ENCODE measurements at regions not wholly inside any gene's neighbourhood (a gene's known extent, or its start where the extent isn't known, plus 50 kb on each side); places are given as distances from the start of the nearest gene placed in this dataset.
"Not testable (repeated sequence)": the region's sequence is repeated elsewhere in the genome, so short reads cannot be mapped to it uniquely, and the experiment has no call there.

- Mint-ChIP-seq H3K36me3 (ENCODE audit: low read depth) (peaks cover 2% of the 10 kb centered on the region), H3K4me3 (no peak overlapping the region), H3K27me3 (ENCODE audit: low read depth) (no peaks in the 10 kb centered on the region), H3K27ac (no peak overlapping the region), H3K9me3 (no peaks in the 10 kb centered on the region), H3K4me1 (ENCODE audit: low read depth) (peaks cover 2% of the 10 kb centered on the region)
- DNase-seq (ENCODE audit: low spot score): no peak
These were observed 93.5 kb downstream of the NAB1 start for GRCh38 chr2:190742431-190742830.

DNA sequence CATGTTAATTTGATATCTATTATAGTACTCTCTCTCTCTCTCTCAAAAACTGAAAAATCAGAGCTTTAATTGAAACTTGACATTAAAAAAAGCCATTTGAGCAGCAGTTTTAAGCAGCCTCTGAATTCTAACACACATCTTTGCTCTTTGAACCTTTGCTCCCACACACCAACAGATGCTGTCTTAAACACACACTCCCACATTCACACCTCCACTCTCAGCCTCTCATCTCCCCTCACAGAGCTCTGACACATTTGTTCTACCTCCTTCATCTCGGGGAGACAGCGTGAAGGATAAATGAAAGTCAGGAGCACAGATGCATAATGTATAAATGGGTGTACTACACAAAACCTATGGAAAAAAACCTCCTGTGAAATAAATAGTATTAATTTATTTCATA is 95.2 kb downstream of the NAB1 start:
- H3K4me1 Mint-ChIP-seq (ENCODE audit: low read depth): peaks cover 2% of the 10 kb centered on the region
- no peaks in the 10 kb centered on the region for H3K9me3 Mint-ChIP-seq
- no peaks in the 10 kb centered on the region for H3K27me3 Mint-ChIP-seq (ENCODE audit: low read depth)
- H3K27ac Mint-ChIP-seq: no peak overlapping the region
- H3K36me3 Mint-ChIP-seq (ENCODE audit: low read depth): peaks cover 2% of the 10 kb centered on the region
- no peak overlapping the region for H3K4me3 Mint-ChIP-seq
- no peak for DNase-seq (ENCODE audit: low spot score)

- Mint-ChIP-seq H3K36me3 (ENCODE audit: low read depth) (peaks cover 2% of the 10 kb centered on the region), H3K9me3 (peaks cover 8% of the 10 kb centered on the region), H3K27ac (no peak overlapping the region), H3K4me1 (ENCODE audit: low read depth) (peaks cover 2% of the 10 kb centered on the region), H3K27me3 (ENCODE audit: low read depth) (no peaks in the 10 kb centered on the region), H3K4me3 (no peak overlapping the region)
- no peak for DNase-seq (ENCODE audit: low spot score)
These were observed 98.3 kb downstream of the NAB1 start for GRCh38 chr2:190746971-190747761.

GRCh38 chr2:190748966-190749365 is 100.1 kb downstream of the NAB1 start:
- no peak for DNase-seq (ENCODE audit: low spot score)
- H3K4me1 Mint-ChIP-seq (ENCODE audit: low read depth): peaks cover 2% of the 10 kb centered on the region
- no peaks in the 10 kb centered on the region for H3K27me3 Mint-ChIP-seq (ENCODE audit: low read depth)
- H3K36me3 Mint-ChIP-seq (ENCODE audit: low read depth): peaks cover 4% of the 10 kb centered on the region
- H3K27ac Mint-ChIP-seq: no peak overlapping the region
- peaks cover 12% of the 10 kb centered on the region for H3K9me3 Mint-ChIP-seq
- H3K4me3 Mint-ChIP-seq: no peak overlapping the region

GRCh38 chr2:190755772-190756415 is 107.0 kb downstream of the NAB1 start:
- no peak overlapping the region for H3K27ac Mint-ChIP-seq
- H3K9me3 Mint-ChIP-seq: peaks cover 4% of the 10 kb centered on the region
- H3K27me3 Mint-ChIP-seq (ENCODE audit: low read depth): no peaks in the 10 kb centered on the region
- peaks cover 7% of the 10 kb centered on the region for H3K4me1 Mint-ChIP-seq (ENCODE audit: low read depth)
- DNase-seq (ENCODE audit: low spot score): no peak
- H3K4me3 Mint-ChIP-seq: no peak overlapping the region
- peaks cover 2% of the 10 kb centered on the region for H3K36me3 Mint-ChIP-seq (ENCODE audit: low read depth)

DNA sequence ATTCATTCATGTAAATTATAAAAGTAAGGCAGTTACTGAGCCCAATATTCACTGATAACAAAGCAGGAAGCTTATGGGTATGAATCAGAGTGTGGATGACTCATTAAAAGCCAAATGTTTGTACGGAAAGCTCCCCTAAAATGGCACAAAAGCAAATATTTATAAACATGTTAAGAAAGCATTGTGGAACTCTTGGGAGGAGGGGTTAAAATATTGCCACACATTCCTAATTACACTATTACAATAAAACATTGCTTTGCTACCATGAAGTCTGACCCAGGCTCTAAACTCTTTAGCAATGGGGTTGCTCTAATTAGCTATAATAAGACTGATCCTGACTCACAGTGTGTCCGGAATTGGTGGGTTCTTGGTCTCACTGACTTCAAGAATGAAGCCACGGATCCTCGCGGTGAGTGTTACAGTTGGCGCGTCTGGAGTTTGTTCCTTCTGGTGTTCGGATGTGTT is 110.9 kb downstream of the NAB1 start:
- DNase-seq (ENCODE audit: low spot score): no peak

DNA sequence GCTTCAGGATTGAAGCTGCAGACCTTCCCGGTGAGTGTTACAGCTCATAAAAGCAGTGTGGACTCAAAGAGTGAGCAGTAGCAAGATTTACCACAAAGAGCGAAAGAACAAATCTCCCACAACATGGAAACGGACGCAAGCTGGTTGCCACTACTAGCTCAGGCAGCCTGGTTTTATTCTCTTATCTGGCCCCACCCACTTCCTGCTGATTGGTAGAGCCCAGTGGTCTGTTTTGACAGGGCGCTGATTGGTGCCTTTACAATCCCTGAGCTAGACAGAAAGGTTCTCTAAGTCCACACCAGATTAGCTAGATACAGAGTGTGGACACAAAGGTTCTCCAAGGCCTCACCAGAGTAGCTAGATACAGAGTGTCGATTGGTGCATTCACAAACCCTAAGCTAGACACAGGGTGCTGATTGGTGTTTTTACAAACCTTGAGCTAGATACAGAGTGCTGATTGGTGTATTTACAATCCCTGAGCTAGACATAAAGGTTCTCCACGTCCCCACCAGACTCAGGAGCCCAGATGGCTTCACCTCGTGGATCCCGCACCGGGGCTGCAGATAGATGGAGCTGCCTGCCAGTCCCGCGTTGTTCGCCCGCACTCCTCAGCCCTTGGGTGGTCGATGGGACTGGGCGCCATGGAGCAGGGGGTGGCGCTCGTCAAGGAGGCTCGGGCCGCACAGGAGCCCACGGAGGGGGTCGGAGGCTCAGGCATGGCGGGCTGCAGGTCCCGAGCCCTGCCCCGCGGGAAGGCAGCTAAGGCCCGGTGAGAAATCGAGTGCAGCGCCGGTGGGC is 111.7 kb downstream of the NAB1 start:
- peak overlapping the region; percentile 23 for H3K4me3 Mint-ChIP-seq
- not testable (repeated sequence) for H3K27me3 Mint-ChIP-seq (ENCODE audit: low read depth); DNase-seq (ENCODE audit: low spot score); H3K9me3 Mint-ChIP-seq; H3K36me3 Mint-ChIP-seq (ENCODE audit: low read depth)
- peaks cover 16% of the 10 kb centered on the region for H3K4me1 Mint-ChIP-seq (ENCODE audit: low read depth)
- peak overlapping the region; percentile 43 for H3K27ac Mint-ChIP-seq

More for the DNA sequence above, 110.9 kb downstream of the NAB1 start:
- no peaks in the 10 kb centered on the region for H3K9me3 Mint-ChIP-seq
- peak overlapping the region; percentile 6 for H3K27ac Mint-ChIP-seq
- peaks cover 13% of the 10 kb centered on the region for H3K4me1 Mint-ChIP-seq (ENCODE audit: low read depth)
- H3K36me3 Mint-ChIP-seq (ENCODE audit: low read depth): no peaks in the 10 kb centered on the region
- no peak overlapping the region for H3K4me3 Mint-ChIP-seq
- H3K27me3 Mint-ChIP-seq (ENCODE audit: low read depth): no peaks in the 10 kb centered on the region

DNA sequence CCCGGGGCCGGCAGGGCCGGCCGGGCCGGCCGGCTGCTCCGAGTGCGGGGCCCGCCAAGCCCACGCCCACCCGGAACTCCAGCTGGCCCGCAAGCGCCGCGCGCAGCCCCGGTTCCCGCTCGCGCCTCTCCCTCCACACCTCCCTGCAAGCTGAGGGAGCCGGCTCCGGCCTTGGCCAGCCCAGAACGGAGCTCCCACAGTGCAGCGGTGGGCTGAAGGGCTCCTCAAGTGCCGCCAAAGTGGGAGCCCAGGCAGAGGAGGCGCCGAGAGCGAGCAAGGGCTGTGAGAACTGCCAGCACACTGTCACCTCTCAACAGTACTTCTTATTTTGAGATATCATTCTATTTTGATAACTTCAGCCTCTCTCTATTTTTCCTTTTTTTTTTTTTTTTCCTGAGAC is 112.3 kb downstream of the NAB1 start:
- not testable (repeated sequence) for H3K27me3 Mint-ChIP-seq (ENCODE audit: low read depth); DNase-seq (ENCODE audit: low spot score); H3K36me3 Mint-ChIP-seq (ENCODE audit: low read depth); H3K27ac Mint-ChIP-seq; H3K9me3 Mint-ChIP-seq
- Mint-ChIP-seq H3K4me3 (peak overlapping the region; percentile 15), H3K4me1 (ENCODE audit: low read depth) (peaks cover 17% of the 10 kb centered on the region)

GRCh38 chr2:190762566-190762965 is 113.7 kb downstream of the NAB1 start:
- no peak overlapping the region for H3K27ac Mint-ChIP-seq
- no peak for DNase-seq (ENCODE audit: low spot score)
- no peaks in the 10 kb centered on the region for H3K9me3 Mint-ChIP-seq
- no peaks in the 10 kb centered on the region for H3K36me3 Mint-ChIP-seq (ENCODE audit: low read depth)
- no peaks in the 10 kb centered on the region for H3K27me3 Mint-ChIP-seq (ENCODE audit: low read depth)
- no peak overlapping the region for H3K4me3 Mint-ChIP-seq
- peaks cover 16% of the 10 kb centered on the region for H3K4me1 Mint-ChIP-seq (ENCODE audit: low read depth)

- Mint-ChIP-seq H3K4me3 (no peak overlapping the region), H3K27ac (no peak overlapping the region), H3K27me3 (ENCODE audit: low read depth) (no peaks in the 10 kb centered on the region), H3K9me3 (no peaks in the 10 kb centered on the region), H3K4me1 (ENCODE audit: low read depth) (peaks cover 16% of the 10 kb centered on the region), H3K36me3 (ENCODE audit: low read depth) (no peaks in the 10 kb centered on the region)
- no peak for DNase-seq (ENCODE audit: low spot score)
These were observed 114.2 kb downstream of the NAB1 start for GRCh38 chr2:190763100-190763499.

DNA sequence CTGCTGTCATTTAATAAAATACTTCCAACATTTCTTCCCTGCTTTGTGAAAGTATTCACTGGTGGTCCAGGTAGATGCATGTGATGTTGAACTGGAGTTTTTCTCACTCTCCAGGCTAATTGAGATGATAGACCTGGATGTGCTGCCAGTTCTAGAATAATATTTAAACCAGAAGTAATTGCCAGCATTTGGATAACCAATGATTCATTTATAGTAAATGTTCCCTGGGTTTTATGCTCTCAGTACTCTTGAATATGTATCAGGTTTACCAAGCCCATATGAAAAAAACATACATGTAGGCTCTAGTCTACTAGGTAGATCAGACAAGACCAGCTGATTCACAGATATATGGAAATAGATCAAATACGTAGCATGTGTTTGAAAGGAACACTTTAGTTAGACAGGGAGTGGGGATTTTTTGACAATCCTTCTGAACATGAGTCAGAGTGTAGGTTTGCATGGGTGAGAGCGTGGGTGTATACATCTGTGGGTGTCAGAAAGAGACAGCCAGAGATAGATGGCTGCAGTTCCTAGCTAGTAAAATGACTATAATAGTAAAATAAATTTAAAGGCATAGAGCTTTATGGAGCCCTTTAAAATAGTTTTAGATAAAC is 115.1 kb downstream of the NAB1 start:
- H3K4me3 Mint-ChIP-seq: no peak overlapping the region
- DNase-seq (ENCODE audit: low spot score): peak; percentile 69
- H3K27me3 Mint-ChIP-seq (ENCODE audit: low read depth): no peaks in the 10 kb centered on the region
- H3K9me3 Mint-ChIP-seq: no peaks in the 10 kb centered on the region
- H3K4me1 Mint-ChIP-seq (ENCODE audit: low read depth): peaks cover 16% of the 10 kb centered on the region
- no peak overlapping the region for H3K27ac Mint-ChIP-seq
- H3K36me3 Mint-ChIP-seq (ENCODE audit: low read depth): no peaks in the 10 kb centered on the region

DNA sequence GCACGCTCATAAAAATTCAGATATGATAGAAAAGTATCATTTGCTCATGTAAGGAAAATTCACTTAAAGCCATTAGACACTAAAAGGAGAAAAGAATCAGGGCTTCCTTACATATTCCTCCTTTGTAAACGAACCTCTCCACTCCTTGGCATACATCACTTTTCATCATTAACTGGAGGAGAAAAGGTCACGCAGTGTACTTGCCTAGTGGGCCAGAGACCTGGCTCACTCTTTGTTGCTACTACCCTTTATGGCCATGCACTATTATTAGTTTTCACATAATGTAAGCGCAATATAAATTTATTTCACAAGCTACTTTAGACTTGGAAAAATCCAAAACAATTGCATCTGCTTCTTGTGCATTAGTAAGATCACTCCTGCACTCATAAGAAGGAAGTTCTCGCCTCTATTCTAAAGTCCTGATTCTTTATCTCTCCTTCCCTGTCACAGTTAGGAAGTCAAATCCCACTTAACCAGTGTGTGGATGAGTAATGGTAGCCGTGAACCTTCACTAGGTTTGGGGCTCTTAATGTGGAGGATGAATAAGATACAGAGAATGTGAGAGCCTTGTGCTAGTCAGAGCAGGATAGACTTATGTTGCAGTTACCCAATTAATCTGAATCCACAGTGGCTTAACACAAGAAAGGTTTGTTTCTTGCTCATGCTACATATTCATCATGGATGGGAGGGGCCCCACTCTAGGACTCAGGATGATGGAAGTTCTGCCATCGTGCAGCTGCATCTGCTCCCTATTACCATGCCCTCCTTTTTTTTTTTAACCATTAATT is 115.0 kb upstream of the GLS start:
- H3K9me3 Mint-ChIP-seq: no peaks in the 10 kb centered on the region
- no peak overlapping the region for H3K4me3 Mint-ChIP-seq
- no peaks in the 10 kb centered on the region for H3K27me3 Mint-ChIP-seq (ENCODE audit: low read depth)
- H3K36me3 Mint-ChIP-seq (ENCODE audit: low read depth): no peaks in the 10 kb centered on the region
- no peak overlapping the region for H3K27ac Mint-ChIP-seq
- peaks cover 11% of the 10 kb centered on the region for H3K4me1 Mint-ChIP-seq (ENCODE audit: low read depth)
- no peak for DNase-seq (ENCODE audit: low spot score)

DNA sequence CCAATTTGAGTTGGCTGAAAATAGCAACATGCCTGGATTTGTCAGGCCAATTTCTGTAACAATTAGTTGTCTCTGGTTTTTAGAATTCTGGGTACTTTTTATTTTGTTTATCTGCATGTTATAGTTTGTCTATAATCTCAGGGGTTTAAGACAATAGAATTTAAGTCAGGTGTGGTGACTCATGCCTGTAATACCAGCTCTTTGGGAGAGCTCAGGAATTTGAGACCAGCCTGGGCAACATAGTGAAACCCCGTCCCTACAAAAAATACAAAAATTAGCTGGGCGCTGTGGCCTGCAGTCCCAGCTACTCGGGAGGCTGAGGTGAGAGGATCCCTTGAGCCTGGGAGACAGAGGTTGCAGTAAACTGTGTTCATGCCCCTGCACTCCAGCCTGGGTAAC is 114.4 kb upstream of the GLS start:
- Mint-ChIP-seq H3K36me3 (ENCODE audit: low read depth) (no peaks in the 10 kb centered on the region), H3K4me1 (ENCODE audit: low read depth) (peaks cover 11% of the 10 kb centered on the region), H3K4me3 (no peak overlapping the region), H3K27ac (no peak overlapping the region), H3K27me3 (ENCODE audit: low read depth) (no peaks in the 10 kb centered on the region), H3K9me3 (no peaks in the 10 kb centered on the region)
- no peak for DNase-seq (ENCODE audit: low spot score)

All from T-helper 2 cell treated with Interferon-gamma antibody and Interleukin-4, amounts not matched to agents 5 μg/mL and 100 μg/mL, for 36 hours (primary cell).